Caco-2 (cell line): ENCODE measurements at regions not wholly inside any gene's neighbourhood (a gene's known extent, or its start where the extent isn't known, plus 50 kb on each side); places are given as distances from the start of the nearest gene placed in this dataset.

ENCODE experiments used
- BruUV-seq: library from RNA; stranded (reverse); fragments of 400-500 nt; replicated peaks from 2 replicates; lab custom pipeline; 2021; lab: Mats Ljungman, UMichigan
- CTCF ChIA-PET: fragments of 300-600 bp; sonication (Branson Sonifier 250); formaldehyde crosslinking; loops from one replicate; lab custom pipeline; 2022; ENCODE audit warnings: antibody characterized with exemption; lab: Charles Lee
- POLR2A ChIA-PET: fragments of 300-600 bp; sonication (Branson Sonifier 250); formaldehyde crosslinking; loops from one replicate; lab custom pipeline; 2022; ENCODE audit warnings: antibody characterized with exemption; lab: Charles Lee
- DNase-seq, 2 experiments: peaks; one replicate each; pipeline versions ENCODE4 v3.0.0 to v3.0.0-alpha.2; 2020 to 2022
- H3K27me3 ChIP-seq: replicated peaks from 2 replicates; pipeline ENCODE4 v1.6.0; 2011; ENCODE audit warnings: low read length; ENCODE audit not compliant: control insufficient read depth, insufficient read depth
- H3K36me3 ChIP-seq: 2 replicates; pipeline ENCODE4 v1.5.1; 2011; ENCODE audit warnings: low read length; ENCODE audit not compliant: control insufficient read depth, insufficient read depth
- H3K4me1 ChIP-seq: fragments of 250-450 bp; sonication (Bioruptor Pico); 2 replicates; pipeline ENCODE4 v1.5.1; 2020; ENCODE audit warnings: mild to moderate bottlenecking
- H3K4me3 ChIP-seq: 2 replicates; pipeline ENCODE4 v1.5.1; 2011; ENCODE audit warnings: low read depth, mild to moderate bottlenecking, control low read depth, low read length
- H3K9me3 ChIP-seq: fragments of 250-450 bp; sonication (Bioruptor Pico); 2 replicates; pipeline ENCODE4 v1.5.1; 2020; ENCODE audit warnings: mild to moderate bottlenecking, moderate library complexity
- H3K27ac Mint-ChIP-seq: one replicate; pipeline ENCODE4 v1.8.0; 2022; ENCODE audit warnings: mixed read lengths; ENCODE audit not compliant: unreplicated experiment
- H3K27me3 Mint-ChIP-seq: one replicate; pipeline ENCODE4 v1.8.0; 2022; ENCODE audit warnings: mixed read lengths; ENCODE audit not compliant: insufficient read depth, unreplicated experiment
- H3K36me3 Mint-ChIP-seq: one replicate; pipeline ENCODE4 v1.8.0; 2022; ENCODE audit warnings: mild to moderate bottlenecking, mixed read lengths; ENCODE audit not compliant: insufficient read depth, unreplicated experiment
- H3K4me1 Mint-ChIP-seq: one replicate; pipeline ENCODE4 v1.8.0; 2022; ENCODE audit warnings: low read depth, mixed read lengths; ENCODE audit not compliant: unreplicated experiment
- H3K4me3 Mint-ChIP-seq: one replicate; pipeline ENCODE4 v1.8.0; 2022; ENCODE audit warnings: mild to moderate bottlenecking, moderate library complexity, mixed read lengths; ENCODE audit not compliant: unreplicated experiment
- H3K9me3 Mint-ChIP-seq: one replicate; pipeline ENCODE4 v1.8.0; 2022; ENCODE audit warnings: mixed read lengths; ENCODE audit not compliant: unreplicated experiment
- CTCF ChIP-seq, 2 experiments: fragments of 200-600 bp in 1 of 2; IDR thresholded peaks; 1 replicate in 1 of 2; 2 replicates in 1 of 2; pipeline versions ENCODE4 v1.5.1 to v1.8.0; 2011 to 2022; ENCODE audit warnings: antibody characterized with exemption in 1 of 2, control low read depth in 1 of 2, inconsistent platforms in 1 of 2, low read depth in 1 of 2, low read length in 1 of 2, mild to moderate bottlenecking in 1 of 2, moderate library complexity in 1 of 2; ENCODE audit not compliant: insufficient read depth in 1 of 2, severe bottlenecking in 1 of 2, unreplicated experiment in 1 of 2
- intact Hi-C: fragments of 100-400 bp; cut with micrococcal nuclease; formaldehyde crosslinking; loops from one replicate; pipeline ENCODE4 v1.10.0; 2022; ENCODE audit not compliant: unreplicated experiment

GRCh38 chr17:71434716-71435115 lies 686.1 kb upstream of the SOX9 start:
- no peak for TF ChIP-seq CTCF (IDR thresholded peaks at IDR 0.05; ENCODE audit: insufficient read depth in 1 of 2, low read depth in 1 of 2, low read length in 1 of 2, severe bottlenecking in 1 of 2, unreplicated experiment in 1 of 2)
- Mint-ChIP-seq H3K4me1 (peaks cover 6% of the 10 kb centered on the region), H3K9me3 (no peaks in the 10 kb centered on the region), H3K36me3 (no peaks in the 10 kb centered on the region), H3K27me3 (no peaks in the 10 kb centered on the region), H3K4me3 (no peak overlapping the region), H3K27ac (no peak overlapping the region)
- Histone ChIP-seq H3K9me3 (no peaks in the 10 kb centered on the region), H3K27me3 (no peaks in the 10 kb centered on the region), H3K36me3 (no peaks in the 10 kb centered on the region), H3K4me3 (no peak overlapping the region), H3K4me1 (peaks cover 5% of the 10 kb centered on the region; the same call in 1 of the 2 replicates)
- intact Hi-C loops: no loop called here
- ChIA-PET POLR2A (no interaction called here), CTCF (no interaction called here)
- no peak for DNase-seq
- BruUV-seq: no TSS peak

DNA sequence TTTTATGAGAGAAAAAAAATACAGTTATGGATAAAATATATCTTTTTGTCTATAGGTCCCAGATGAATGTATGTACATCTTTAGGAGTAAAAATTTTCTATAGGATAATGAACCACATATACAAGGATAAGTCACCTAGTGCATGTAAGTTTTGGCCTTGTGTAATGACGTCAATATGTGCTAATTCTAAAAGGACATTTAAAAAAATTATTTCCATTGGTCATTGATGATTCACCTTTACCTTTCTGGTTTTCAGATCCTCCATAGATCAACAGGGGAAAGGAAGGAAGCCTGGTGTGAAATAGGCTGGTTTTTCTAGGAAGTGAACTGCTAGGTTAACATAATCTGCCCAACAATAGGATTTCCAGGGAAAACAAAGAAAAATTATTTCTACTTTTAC lies 684.3 kb upstream of the SOX9 start:
- Histone ChIP-seq H3K4me1 (peaks cover 5% of the 10 kb centered on the region; the same call in 1 of the 2 replicates), H3K4me3 (no peak overlapping the region), H3K27me3 (no peaks in the 10 kb centered on the region), H3K36me3 (no peaks in the 10 kb centered on the region), H3K9me3 (no peaks in the 10 kb centered on the region)
- peaks cover 6% of the 10 kb centered on the region for H3K4me1 Mint-ChIP-seq
- no peak overlapping the region for H3K27ac Mint-ChIP-seq
- ChIA-PET CTCF (no interaction called here), POLR2A (no interaction called here)
- no peaks in the 10 kb centered on the region for H3K36me3 Mint-ChIP-seq
- no TSS peak for BruUV-seq
- H3K9me3 Mint-ChIP-seq: peaks cover 13% of the 10 kb centered on the region
- no peaks in the 10 kb centered on the region for H3K27me3 Mint-ChIP-seq
- no peak for DNase-seq
- no peak for TF ChIP-seq CTCF (IDR thresholded peaks at IDR 0.05; ENCODE audit: insufficient read depth in 1 of 2, low read depth in 1 of 2, low read length in 1 of 2, severe bottlenecking in 1 of 2, unreplicated experiment in 1 of 2)
- no peak overlapping the region for H3K4me3 Mint-ChIP-seq
- intact Hi-C loops: no loop called here

DNA sequence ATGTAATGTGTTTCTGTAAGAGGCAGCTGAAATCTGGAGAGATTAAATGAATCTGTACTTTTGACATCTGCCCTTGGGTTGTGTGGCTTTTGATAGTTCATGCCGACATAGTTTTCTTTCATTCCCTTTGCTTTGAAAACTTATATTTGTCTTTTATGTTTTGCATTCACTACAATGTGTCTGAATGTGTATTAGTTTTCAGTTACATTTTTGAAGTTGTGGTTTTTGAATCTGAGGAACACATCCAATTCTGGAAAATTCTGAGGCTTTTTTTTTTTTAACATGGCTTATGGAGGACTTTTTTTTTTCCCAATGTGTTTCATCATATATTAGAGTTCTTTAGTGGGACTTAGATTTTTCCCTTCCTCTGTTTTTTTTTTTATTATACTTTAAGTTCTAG lies 683.7 kb upstream of the SOX9 start:
- no TSS peak for BruUV-seq
- peaks cover 5% of the 10 kb centered on the region; the same call in 1 of the 2 replicates for H3K4me1 ChIP-seq
- no peaks in the 10 kb centered on the region for H3K36me3 ChIP-seq
- no peak for TF ChIP-seq CTCF (IDR thresholded peaks at IDR 0.05; ENCODE audit: insufficient read depth in 1 of 2, low read depth in 1 of 2, low read length in 1 of 2, severe bottlenecking in 1 of 2, unreplicated experiment in 1 of 2)
- no peaks in the 10 kb centered on the region for H3K36me3 Mint-ChIP-seq
- CTCF ChIA-PET: no interaction called here
- POLR2A ChIA-PET: no interaction called here
- H3K9me3 Mint-ChIP-seq: peaks cover 16% of the 10 kb centered on the region
- no peaks in the 10 kb centered on the region for H3K9me3 ChIP-seq
- no peaks in the 10 kb centered on the region for H3K27me3 ChIP-seq
- no peak overlapping the region for H3K4me3 ChIP-seq
- intact Hi-C loops: no loop called here
- H3K27me3 Mint-ChIP-seq: no peaks in the 10 kb centered on the region
- H3K4me1 Mint-ChIP-seq: peaks cover 6% of the 10 kb centered on the region
- no peak for DNase-seq
- no peak overlapping the region for H3K27ac Mint-ChIP-seq
- H3K4me3 Mint-ChIP-seq: no peak overlapping the region
